Nephron progenitor cell (in vitro differentiated cells): ENCODE measurements at regions not wholly inside any gene's neighbourhood (a gene's known extent, or its start where the extent isn't known, plus 50 kb on each side); places are given as distances from the start of the nearest gene placed in this dataset.

Experiments
- DNase-seq: peaks from one replicate; pipeline ENCODE4 v3.0.0; 2021
- H3K27ac Mint-ChIP-seq: 2 replicates; pipeline ENCODE4 v1.8.0; 2021; ENCODE audit warnings: mild to moderate bottlenecking, moderate library complexity, mixed read lengths
- H3K27me3 Mint-ChIP-seq: 2 replicates; pipeline ENCODE4 v1.8.0; 2021; ENCODE audit warnings: mild to moderate bottlenecking, low read depth, mixed read lengths; ENCODE audit not compliant: poor library complexity
- H3K36me3 Mint-ChIP-seq: 2 replicates; pipeline ENCODE4 v1.8.0; 2021; ENCODE audit warnings: low read depth, mixed read lengths
- H3K4me1 Mint-ChIP-seq: 2 replicates; pipeline ENCODE4 v1.8.0; 2021; ENCODE audit warnings: mixed read lengths
- H3K4me3 Mint-ChIP-seq: 2 replicates; pipeline ENCODE4 v1.8.0; 2021; ENCODE audit warnings: mild to moderate bottlenecking, moderate library complexity, mixed read lengths
- H3K9me3 Mint-ChIP-seq: 2 replicates; pipeline ENCODE4 v1.8.0; 2021; ENCODE audit warnings: mild to moderate bottlenecking, moderate library complexity, mixed read lengths
- TF ChIP-seq, protein P1 (sequence below): fragments of 200-600 bp; sonication (generic); IDR thresholded peaks from 2 replicates; pipeline ENCODE4 v1.5.0; 2021; ENCODE audit warnings: antibody characterized with exemption

- no peak for DNase-seq
- Mint-ChIP-seq H3K4me3 (no peak overlapping the region), H3K27me3 (peaks cover 29% of the 10 kb centered on the region), H3K4me1 (no peaks in the 10 kb centered on the region), H3K9me3 (peaks cover 35% of the 10 kb centered on the region), H3K27ac (no peak overlapping the region), H3K36me3 (no peaks in the 10 kb centered on the region)
- TF ChIP-seq, protein P1, sequence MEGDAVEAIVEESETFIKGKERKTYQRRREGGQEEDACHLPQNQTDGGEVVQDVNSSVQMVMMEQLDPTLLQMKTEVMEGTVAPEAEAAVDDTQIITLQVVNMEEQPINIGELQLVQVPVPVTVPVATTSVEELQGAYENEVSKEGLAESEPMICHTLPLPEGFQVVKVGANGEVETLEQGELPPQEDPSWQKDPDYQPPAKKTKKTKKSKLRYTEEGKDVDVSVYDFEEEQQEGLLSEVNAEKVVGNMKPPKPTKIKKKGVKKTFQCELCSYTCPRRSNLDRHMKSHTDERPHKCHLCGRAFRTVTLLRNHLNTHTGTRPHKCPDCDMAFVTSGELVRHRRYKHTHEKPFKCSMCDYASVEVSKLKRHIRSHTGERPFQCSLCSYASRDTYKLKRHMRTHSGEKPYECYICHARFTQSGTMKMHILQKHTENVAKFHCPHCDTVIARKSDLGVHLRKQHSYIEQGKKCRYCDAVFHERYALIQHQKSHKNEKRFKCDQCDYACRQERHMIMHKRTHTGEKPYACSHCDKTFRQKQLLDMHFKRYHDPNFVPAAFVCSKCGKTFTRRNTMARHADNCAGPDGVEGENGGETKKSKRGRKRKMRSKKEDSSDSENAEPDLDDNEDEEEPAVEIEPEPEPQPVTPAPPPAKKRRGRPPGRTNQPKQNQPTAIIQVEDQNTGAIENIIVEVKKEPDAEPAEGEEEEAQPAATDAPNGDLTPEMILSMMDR = no peak
Observed at GRCh38 chr5:1736889-1737711, 62.5 kb downstream of the MRPL36 start.

- no peaks in the 10 kb centered on the region for H3K4me1 Mint-ChIP-seq
- TF ChIP-seq, protein P1 = no peak
- no peak overlapping the region for H3K4me3 Mint-ChIP-seq
- no peak overlapping the region for H3K27ac Mint-ChIP-seq
- H3K27me3 Mint-ChIP-seq = peaks cover 28% of the 10 kb centered on the region
- DNase-seq = no peak
- H3K36me3 Mint-ChIP-seq = no peaks in the 10 kb centered on the region
- H3K9me3 Mint-ChIP-seq = peaks cover 25% of the 10 kb centered on the region
Observed at GRCh38 chr5:1736065-1736464, 63.6 kb downstream of the MRPL36 start.

DNA sequence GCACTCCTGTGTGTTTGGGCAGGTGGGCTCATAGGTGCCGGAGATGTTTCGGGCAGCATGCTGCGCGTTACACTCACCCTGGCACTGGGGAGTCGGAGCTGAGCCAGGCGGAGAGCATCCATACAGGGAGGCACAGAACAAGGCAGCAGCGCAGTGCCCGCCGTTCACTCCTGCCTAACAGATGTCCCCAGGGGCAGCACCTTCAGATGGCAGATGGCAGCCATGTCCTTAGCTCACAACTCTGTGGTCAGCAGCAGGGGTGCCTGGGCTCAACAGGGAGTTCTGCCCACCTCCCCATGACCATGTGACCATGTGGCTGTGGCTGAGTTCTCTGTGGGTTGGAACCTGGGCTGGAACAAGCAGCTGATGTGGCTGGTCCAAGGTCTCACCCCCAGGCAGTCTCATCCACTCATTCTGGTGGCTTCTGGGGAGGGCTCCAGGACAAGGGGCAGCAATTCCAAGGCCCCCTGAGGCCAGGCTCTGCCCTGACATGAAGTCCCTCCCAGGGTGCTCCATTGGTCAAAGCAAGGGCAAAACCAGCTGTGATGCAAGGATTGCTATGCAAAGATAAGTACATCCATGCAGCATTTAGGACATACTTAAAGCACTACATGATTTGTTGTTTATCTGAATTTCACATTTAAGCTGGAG is 64.2 kb downstream of the MRPL36 start:
- no peak for DNase-seq
- Mint-ChIP-seq H3K27ac (no peak overlapping the region), H3K9me3 (peaks cover 19% of the 10 kb centered on the region), H3K36me3 (no peaks in the 10 kb centered on the region), H3K27me3 (peaks cover 28% of the 10 kb centered on the region), H3K4me3 (no peak overlapping the region), H3K4me1 (peaks cover 4% of the 10 kb centered on the region)
- TF ChIP-seq, protein P1 = no peak

- Mint-ChIP-seq H3K27ac (no peak overlapping the region), H3K4me1 (peaks cover 9% of the 10 kb centered on the region), H3K4me3 (no peak overlapping the region), H3K36me3 (no peaks in the 10 kb centered on the region), H3K27me3 (peaks cover 28% of the 10 kb centered on the region), H3K9me3 (peaks cover 13% of the 10 kb centered on the region)
- DNase-seq = no peak
- TF ChIP-seq, protein P1 = no peak
Observed at GRCh38 chr5:1734908-1735289, 64.7 kb downstream of the MRPL36 start.

GRCh38 chr5:1734271-1734907 is 65.2 kb downstream of the MRPL36 start:
- peaks cover 9% of the 10 kb centered on the region for H3K4me1 Mint-ChIP-seq
- H3K27ac Mint-ChIP-seq = no peak overlapping the region
- H3K9me3 Mint-ChIP-seq = peaks cover 8% of the 10 kb centered on the region
- peaks cover 28% of the 10 kb centered on the region for H3K27me3 Mint-ChIP-seq
- TF ChIP-seq, protein P1 = no peak
- H3K36me3 Mint-ChIP-seq = no peaks in the 10 kb centered on the region
- no peak for DNase-seq
- H3K4me3 Mint-ChIP-seq = no peak overlapping the region
